HepG2 (cell line): ENCODE measurements at regions not wholly inside any gene's neighbourhood (a gene's known extent, or its start where the extent isn't known, plus 50 kb on each side); places are given as distances from the start of the nearest gene placed in this dataset.

Experiments used
- ATAC-seq: fragments of 200-7000 bp; cut with Tn5 transposase; 3 replicates; pipeline ENCODE4 v1.9.1; 2020; ENCODE audit warnings: mild to moderate bottlenecking, moderate library complexity
- BruUV-seq: library from RNA; stranded (reverse); fragments of 400-500 nt; replicated peaks from 2 replicates; lab custom pipeline; 2021; lab: Mats Ljungman, UMichigan
- CTCF ChIA-PET: fragments of 300-600 bp; formaldehyde crosslinking; extraction: SDS; loops from one replicate; lab custom pipeline; 2021; ENCODE audit warnings: low total read pairs, inconsistent platforms, low intra/inter-chr PET ratio; lab: Yijun Ruan, JAX
- POLR2A ChIA-PET: fragments of 350-600 bp; sonication (Branson Sonifier 250); formaldehyde crosslinking; loops from one replicate; lab custom pipeline; 2020; ENCODE audit warnings: antibody characterized with exemption, inconsistent platforms; lab: Yijun Ruan, JAX
- DNase-seq: peaks from one replicate; pipeline ENCODE4 v3.0.0-alpha.2; 2015; ENCODE audit warnings: low spot score
- FAIRE-seq: peaks from 3 replicates; lab custom pipeline; 2011; peaks lifted over from hg19 to GRCh38; lab: Jason Lieb, UNC
- H2AFZ ChIP-seq: one replicate; pipeline ENCODE4 v1.6.1; 2011; ENCODE audit warnings: low read length, inconsistent platforms
- H3K27ac ChIP-seq: fragments of 300-600 bp; 3 replicates; pipeline ENCODE4 v1.8.0; 2011; ENCODE audit warnings: mixed run types, mild to moderate bottlenecking, mixed read lengths, low read length, inconsistent platforms; ENCODE audit not compliant: insufficient read depth; ENCODE audit errors: extremely low read length
- H3K27me3 ChIP-seq, 2 experiments: fragments of 200-600 bp in 1 of 2; 2 replicates in 1 of 2; 3 replicates in 1 of 2; pipeline versions ENCODE4 v1.6.0 to v1.8.0; 2011; ENCODE audit warnings: low read length in 2 of 2, mild to moderate bottlenecking in 2 of 2, moderate library complexity in 2 of 2, inconsistent platforms in 1 of 2; ENCODE audit not compliant: insufficient read depth in 2 of 2, control insufficient read depth in 1 of 2
- H3K36me3 ChIP-seq, 2 experiments: fragments of 200-600 bp in 1 of 2; replicated peaks in 1 of 2; 2 replicates in 1 of 2; 3 replicates in 1 of 2; pipeline versions ENCODE4 v1.5.1 to v1.8.0; 2011; ENCODE audit warnings: low read length in 2 of 2, inconsistent platforms in 1 of 2; ENCODE audit not compliant: insufficient read depth in 2 of 2, control insufficient read depth in 1 of 2
- H3K4me1 ChIP-seq: 2 replicates; pipeline ENCODE4 v1.5.1; 2012; ENCODE audit warnings: low read length, inconsistent platforms; ENCODE audit not compliant: insufficient read depth
- H3K4me2 ChIP-seq: 2 replicates; pipeline ENCODE4 v1.6.0; 2011; ENCODE audit warnings: low read depth, low read length, inconsistent platforms
- H3K4me3 ChIP-seq, 3 experiments: fragments of 200-600 bp in 1 of 3; sonication (generic), shearing (Covaris generic) in 1 of 3; replicated peaks in 1 of 3; 2 replicates each; pipeline ENCODE4 v1.5.1; 2011 to 2016; ENCODE audit warnings: low read length in 3 of 3, inconsistent platforms in 2 of 3, low read depth in 2 of 3, mild to moderate bottlenecking in 2 of 3, control low read depth in 1 of 3, mixed read lengths in 1 of 3; ENCODE audit not compliant: insufficient read depth in 1 of 3
- H3K79me2 ChIP-seq: one replicate; pipeline ENCODE4 v1.6.1; 2011; ENCODE audit warnings: low read length, inconsistent platforms; ENCODE audit not compliant: insufficient read depth
- H3K9ac ChIP-seq: 2 replicates; pipeline ENCODE4 v1.6.0; 2011; ENCODE audit warnings: mild to moderate bottlenecking, low read depth, low read length, inconsistent platforms; ENCODE audit not compliant: insufficient read depth
- H3K9me3 ChIP-seq: 2 replicates; pipeline ENCODE4 v1.5.1; 2012; ENCODE audit warnings: mild to moderate bottlenecking, low read length
- H4K20me1 ChIP-seq: 2 replicates; pipeline ENCODE4 v1.6.0; 2011; ENCODE audit warnings: inconsistent platforms, mild to moderate bottlenecking, low read length, moderate library complexity; ENCODE audit not compliant: insufficient read depth
- ATF6 ChIP-seq: sonication (generic); formaldehyde crosslinking; conservative IDR thresholded peaks from 2 replicates; pipeline ENCODE4 v1.4.0; 2020; ENCODE audit warnings: missing genetic modification reagents
- EP300 ChIP-seq, 3 experiments: sonication (generic) in 1 of 3; formaldehyde crosslinking in 1 of 3; IDR thresholded peaks; 2 replicates each; pipeline versions ENCODE4 v1.5.1 to v1.6.1; 2011 to 2020; ENCODE audit warnings: low read depth in 2 of 3, low read length in 2 of 3, borderline replicate concordance in 1 of 3, improper control_type of control experiment in 1 of 3, mild to moderate bottlenecking in 1 of 3, missing genetic modification reagents in 1 of 3, moderate library complexity in 1 of 3
- ETS1 ChIP-seq: sonication (generic); formaldehyde crosslinking; IDR thresholded peaks from 2 replicates; pipeline ENCODE4 v1.4.0; 2020; ENCODE audit warnings: missing genetic modification reagents
- SAP130 ChIP-seq: IDR thresholded peaks from 2 replicates; pipeline ENCODE4 v1.6.1; 2016; ENCODE audit warnings: low read depth
- SMAD3 ChIP-seq: sonication (generic); formaldehyde crosslinking; IDR thresholded peaks from 2 replicates; pipeline ENCODE4 v1.4.0; 2020; ENCODE audit warnings: missing genetic modification reagents
- WGBS: methylation state at CpG from one replicate; pipeline ENCODE4 v1.1.6; 2017; ENCODE audit warnings: low lambda C conversion rate; 5-methylcytosine and 5-hydroxymethylcytosine counted together
- in situ Hi-C: cut with HindIII; loops from 2 replicates; pipeline ENCODE4 v1.10.0; 2017; ENCODE audit warnings: low pct_unique_long_range_greater_than_20kb; ENCODE audit not compliant: extremely low pct_ligation_motif_present
- intact Hi-C: fragments of 100-400 bp; cut with micrococcal nuclease; formaldehyde crosslinking; loops from one replicate; pipeline ENCODE4 v1.10.0; 2022; ENCODE audit not compliant: unreplicated experiment

- no TSS peak for BruUV-seq
- in situ Hi-C loops = no loop called here
These were observed 293.5 kb downstream of the MED10 start for GRCh38 chr5:6084836-6085235.

More at GRCh38 chr5:6084836-6085235, 293.5 kb downstream of the MED10 start:
- FAIRE-seq (no peak), DNase-seq (no peak), ATAC-seq (no peak)
- no peak overlapping the region for H3K4me3 ChIP-seq
- 0% methylated on average over 2 of the region's 2 CpGs for WGBS
- no peaks in the 10 kb centered on the region for H3K9me3 ChIP-seq
- intact Hi-C loops = no loop called here
- H3K36me3 ChIP-seq = no peaks in the 10 kb centered on the region
- no peak overlapping the region for H3K4me2 ChIP-seq
- no peaks in the 10 kb centered on the region for H3K79me2 ChIP-seq
- H3K27me3 ChIP-seq = no peaks in the 10 kb centered on the region
- ChIA-PET POLR2A (no interaction called here), CTCF (no interaction called here)
- H3K27ac ChIP-seq = no peak overlapping the region
- TF ChIP-seq EP300 (IDR thresholded peaks at IDR 0.05; ENCODE audit: low read depth in 2 of 2, low read length in 2 of 2) (no peak), EP300 (CRISPR knock-in tag; IDR thresholded peaks at IDR 0.05; ENCODE audit: borderline replicate concordance) (no peak), ETS1 (CRISPR knock-in tag) (no peak), SAP130 (CRISPR knock-in tag) (no peak), SMAD3 (CRISPR knock-in tag) (no peak), ATF6 (CRISPR knock-in tag) (no peak)
- H4K20me1 ChIP-seq = no peaks in the 10 kb centered on the region
- no peak overlapping the region for H3K9ac ChIP-seq
- no peaks in the 10 kb centered on the region for H3K4me1 ChIP-seq
- H2AFZ ChIP-seq = no peak overlapping the region
